Kidney (tissue), 13 donors: ENCODE measurements at regions not wholly inside any gene's neighbourhood (a gene's known extent, or its start where the extent isn't known, plus 50 kb on each side); places are given as distances from the start of the nearest gene placed in this dataset.

Source experiments
- DNase-seq, 5 donors: peaks; one replicate each; pipeline ENCODE4 v3.0.0-alpha.2; 2013 to 2020
- FAIRE-seq: peaks from 2 replicates; lab custom pipeline; 2012; peaks lifted over from hg19 to GRCh38; lab: Jason Lieb, UNC
- H3K27ac ChIP-seq, 2 donors: one replicate each; pipeline ENCODE4 v1.7.0; 2013; ENCODE audit warnings: low read depth in 2 of 2, low read length in 2 of 2, inconsistent platforms in 1 of 2
- H3K27me3 ChIP-seq: one replicate; pipeline ENCODE4 v1.7.1; 2013; ENCODE audit warnings: low read length, inconsistent platforms; ENCODE audit not compliant: control insufficient read depth, insufficient read depth
- H3K36me3 ChIP-seq, 3 donors: one replicate each; pipeline versions ENCODE4 v1.7.0 to v1.7.1; 2013; ENCODE audit warnings: low read length in 3 of 3, control low read depth in 1 of 3, inconsistent platforms in 1 of 3; ENCODE audit not compliant: insufficient read depth in 3 of 3, control insufficient read depth in 2 of 3
- H3K4me1 ChIP-seq, 3 donors: one replicate each; pipeline versions ENCODE4 v1.7.0 to v1.7.1; 2013; ENCODE audit warnings: low read length in 3 of 3, inconsistent platforms in 1 of 3, low read depth in 1 of 3; ENCODE audit not compliant: control insufficient read depth in 2 of 3, insufficient read depth in 2 of 3
- H3K4me3 ChIP-seq, 3 donors: one replicate each; pipeline versions ENCODE4 v1.7.0 to v1.8.1; 2013; ENCODE audit warnings: low read length in 3 of 3, control low read depth in 1 of 3, inconsistent platforms in 1 of 3
- H3K9ac ChIP-seq, 3 donors: one replicate each; pipeline versions ENCODE4 v1.7.0 to v1.7.1; 2013; ENCODE audit warnings: low read length in 3 of 3, control low read depth in 1 of 3, inconsistent platforms in 1 of 3
- H3K9me3 ChIP-seq, 3 donors: one replicate each; pipeline versions ENCODE4 v1.7.0 to v1.7.1; 2013; ENCODE audit warnings: low read length in 3 of 3, control low read depth in 1 of 3, inconsistent platforms in 1 of 3; ENCODE audit not compliant: control insufficient read depth in 2 of 3, insufficient read depth in 1 of 3
- intact Hi-C: fragments of 100-400 bp; cut with DNase I; formaldehyde crosslinking; loops from one replicate; pipeline ENCODE4 v1.11.1; 2022
- TF ChIP-seq, protein P1 (sequence below): IDR thresholded peaks from 3 replicates; pipeline ENCODE4 v1.5.1; 2012; ENCODE audit warnings: mild to moderate bottlenecking, moderate library complexity, borderline replicate concordance; ENCODE audit not compliant: insufficient read depth; ENCODE audit errors: extremely low read depth
- donor health status: control.
- donor health status: control.
- donor health status: control.
- donor health status: control.
- donor health status: control.
- donor health status: DM: yes; HTN: yes; CAD: no.
- donor health status: Normal renal cell carcinoma (clear cell type).

DNA sequence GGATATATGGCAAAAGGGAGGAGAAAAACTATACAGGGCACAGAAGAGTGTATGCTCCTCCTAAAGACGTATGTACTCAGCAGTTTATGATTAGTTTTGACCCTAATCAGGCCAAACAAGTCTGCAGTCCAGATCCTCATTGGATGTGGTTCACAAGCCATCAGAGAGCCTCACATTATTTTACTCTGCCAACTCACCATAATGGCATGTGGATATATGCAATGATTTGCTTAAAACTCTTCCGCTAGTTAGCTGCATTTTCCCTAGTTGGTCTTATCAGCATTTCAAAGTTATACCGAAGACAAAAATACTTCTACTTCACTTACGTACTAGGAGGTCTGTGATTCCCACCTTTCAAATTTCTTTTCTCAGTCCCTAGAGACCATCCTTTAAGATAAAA is 198.4 kb downstream of the CMPK2 start:
- Histone ChIP-seq H3K4me3 (no peak overlapping the region), H3K27ac (no peak overlapping the region), H3K36me3 (no peaks in the 10 kb centered on the region), H3K27me3 (no peaks in the 10 kb centered on the region), H3K4me1 (no peaks in the 10 kb centered on the region), H3K9me3 (no peaks in the 10 kb centered on the region), H3K9ac (no peak overlapping the region)
- TF ChIP-seq, protein P1, sequence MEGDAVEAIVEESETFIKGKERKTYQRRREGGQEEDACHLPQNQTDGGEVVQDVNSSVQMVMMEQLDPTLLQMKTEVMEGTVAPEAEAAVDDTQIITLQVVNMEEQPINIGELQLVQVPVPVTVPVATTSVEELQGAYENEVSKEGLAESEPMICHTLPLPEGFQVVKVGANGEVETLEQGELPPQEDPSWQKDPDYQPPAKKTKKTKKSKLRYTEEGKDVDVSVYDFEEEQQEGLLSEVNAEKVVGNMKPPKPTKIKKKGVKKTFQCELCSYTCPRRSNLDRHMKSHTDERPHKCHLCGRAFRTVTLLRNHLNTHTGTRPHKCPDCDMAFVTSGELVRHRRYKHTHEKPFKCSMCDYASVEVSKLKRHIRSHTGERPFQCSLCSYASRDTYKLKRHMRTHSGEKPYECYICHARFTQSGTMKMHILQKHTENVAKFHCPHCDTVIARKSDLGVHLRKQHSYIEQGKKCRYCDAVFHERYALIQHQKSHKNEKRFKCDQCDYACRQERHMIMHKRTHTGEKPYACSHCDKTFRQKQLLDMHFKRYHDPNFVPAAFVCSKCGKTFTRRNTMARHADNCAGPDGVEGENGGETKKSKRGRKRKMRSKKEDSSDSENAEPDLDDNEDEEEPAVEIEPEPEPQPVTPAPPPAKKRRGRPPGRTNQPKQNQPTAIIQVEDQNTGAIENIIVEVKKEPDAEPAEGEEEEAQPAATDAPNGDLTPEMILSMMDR, result no peak
- intact Hi-C loops, result no loop called here
- FAIRE-seq (no peak), DNase-seq (no peak)

DNA sequence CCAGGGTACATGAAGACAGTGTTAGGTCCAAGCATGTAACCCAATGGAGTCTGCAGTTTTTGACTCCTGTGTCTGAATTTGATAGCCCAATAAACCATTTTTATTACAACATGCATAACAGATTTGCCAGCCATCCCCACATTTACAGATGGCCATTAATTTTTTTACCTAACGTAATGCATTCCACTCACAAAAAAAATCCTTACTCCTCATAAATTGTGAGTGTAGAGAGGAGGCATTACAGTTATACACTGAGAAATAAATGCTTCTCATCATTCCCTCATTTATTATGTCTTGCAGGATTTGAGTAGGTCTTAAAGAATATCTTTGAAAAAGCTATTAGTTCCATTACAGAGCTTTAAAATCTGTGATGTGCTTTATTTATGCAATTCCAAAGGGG is 193.8 kb downstream of the CMPK2 start:
- no peak for FAIRE-seq

DNA sequence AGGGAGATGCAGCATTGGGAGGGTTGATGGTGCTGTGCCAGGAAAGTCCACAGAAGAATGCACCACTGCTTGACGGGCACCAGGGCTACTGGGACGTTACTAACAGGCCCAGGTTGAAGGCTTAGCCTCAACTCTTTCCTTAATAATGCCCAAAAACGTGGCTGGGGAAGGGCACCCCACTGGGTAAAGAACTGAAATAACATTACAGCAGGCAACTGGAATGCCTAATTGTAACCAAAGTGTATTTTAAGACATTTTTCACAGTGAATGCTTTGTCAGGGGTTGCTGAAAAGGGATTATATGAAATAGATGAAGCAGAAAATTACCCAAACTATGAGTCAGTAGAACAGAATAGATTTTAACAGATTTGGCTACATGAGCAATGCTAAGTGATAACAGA is 191.3 kb downstream of the CMPK2 start:
- H3K9me3 ChIP-seq, result no peaks in the 10 kb centered on the region
- DNase-seq (no peak), FAIRE-seq (no peak)
- no peak overlapping the region for H3K9ac ChIP-seq
- no peaks in the 10 kb centered on the region for H3K27me3 ChIP-seq
- H3K36me3 ChIP-seq, result no peaks in the 10 kb centered on the region
- H3K4me1 ChIP-seq, result no peaks in the 10 kb centered on the region
- TF ChIP-seq, protein P1, result no peak
- H3K27ac ChIP-seq, result no peak overlapping the region
- intact Hi-C loops, result no loop called here
- no peak overlapping the region for H3K4me3 ChIP-seq

More for the DNA sequence above, 193.8 kb downstream of the CMPK2 start:
- H3K9me3 ChIP-seq, result no peaks in the 10 kb centered on the region
- DNase-seq, result no peak
- H3K27me3 ChIP-seq, result no peaks in the 10 kb centered on the region
- H3K27ac ChIP-seq, result no peak overlapping the region
- H3K4me3 ChIP-seq, result no peak overlapping the region
- TF ChIP-seq, protein P1, result no peak
- no peak overlapping the region for H3K9ac ChIP-seq
- H3K4me1 ChIP-seq, result no peaks in the 10 kb centered on the region
- intact Hi-C loops, result no loop called here
- H3K36me3 ChIP-seq, result no peaks in the 10 kb centered on the region

DNA sequence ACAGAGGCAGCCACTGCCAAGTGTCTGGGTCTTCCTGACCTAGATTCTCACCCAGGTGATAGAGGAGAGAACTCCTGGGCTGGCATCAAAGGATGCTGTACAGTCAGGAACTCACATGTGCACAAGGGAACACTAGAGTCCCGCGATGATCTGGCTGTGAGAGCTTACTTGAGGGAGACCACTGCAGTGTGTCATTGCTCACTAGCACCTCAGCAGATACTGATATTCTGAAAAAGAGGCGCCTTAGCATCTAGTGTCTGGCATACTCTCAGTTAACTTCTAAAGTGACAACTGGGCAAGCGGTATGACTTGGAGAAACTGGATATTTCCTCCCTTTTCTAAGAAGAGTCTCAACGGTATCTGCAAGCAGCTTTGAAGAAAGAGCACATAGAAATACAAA is 189.9 kb downstream of the CMPK2 start:
- no peak for DNase-seq
- H3K4me3 ChIP-seq, result no peak overlapping the region
- H3K9ac ChIP-seq, result no peak overlapping the region
- no peaks in the 10 kb centered on the region for H3K27me3 ChIP-seq
- intact Hi-C loops, result no loop called here
- no peak overlapping the region for H3K27ac ChIP-seq
- H3K4me1 ChIP-seq, result no peaks in the 10 kb centered on the region
- no peak for FAIRE-seq
- TF ChIP-seq, protein P1, result no peak
- H3K36me3 ChIP-seq, result no peaks in the 10 kb centered on the region
- H3K9me3 ChIP-seq, result no peaks in the 10 kb centered on the region
